Fibroblast of the aortic adventitia (primary cell): ENCODE measurements at regions not wholly inside any gene's neighbourhood (a gene's known extent, or its start where the extent isn't known, plus 50 kb on each side); places are given as distances from the start of the nearest gene placed in this dataset.

Experiments
- DNase-seq: peaks from one replicate; pipeline ENCODE4 v3.0.0-alpha.2; 2010; ENCODE audit warnings: low read depth
- H3K4me3 ChIP-seq: 2 replicates; pipeline ENCODE4 v1.5.1; 2011; ENCODE audit warnings: low read depth, mild to moderate bottlenecking, control low read depth, low read length, moderate library complexity
- TF ChIP-seq, protein P1 (sequence below): IDR thresholded peaks from 2 replicates; pipeline ENCODE4 v1.5.1; 2011; ENCODE audit warnings: mild to moderate bottlenecking, low read length, control low read depth, inconsistent platforms; ENCODE audit not compliant: insufficient read depth

DNA sequence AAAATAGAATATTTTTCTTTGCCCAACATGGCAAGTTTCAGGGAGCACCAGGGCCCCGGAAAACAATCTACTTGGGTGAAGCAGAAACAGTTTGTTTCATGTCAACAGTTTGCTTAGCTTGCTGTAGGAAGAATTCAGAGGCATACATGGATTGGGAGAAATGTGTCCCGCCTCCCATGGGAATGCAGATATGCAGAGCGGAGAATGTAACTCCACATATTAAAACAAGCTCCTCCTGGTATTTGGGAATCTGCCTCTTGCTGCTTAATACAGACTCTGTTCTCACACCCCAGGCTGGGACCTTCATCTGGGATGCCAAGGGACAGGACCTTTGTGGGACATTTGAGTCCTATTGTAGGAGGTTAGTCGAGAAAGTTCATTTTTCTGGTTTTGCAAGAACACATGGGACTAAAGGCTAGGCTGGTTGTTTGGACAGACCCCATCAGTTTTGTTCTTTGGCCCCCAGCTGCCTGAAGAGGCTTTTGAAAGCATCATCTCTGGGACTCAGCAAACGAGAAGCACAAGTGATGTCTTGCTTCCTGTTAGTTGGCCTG is 220.5 kb upstream of the ADRA1B start:
- H3K4me3 ChIP-seq, result no peak overlapping the region
- TF ChIP-seq, protein P1, sequence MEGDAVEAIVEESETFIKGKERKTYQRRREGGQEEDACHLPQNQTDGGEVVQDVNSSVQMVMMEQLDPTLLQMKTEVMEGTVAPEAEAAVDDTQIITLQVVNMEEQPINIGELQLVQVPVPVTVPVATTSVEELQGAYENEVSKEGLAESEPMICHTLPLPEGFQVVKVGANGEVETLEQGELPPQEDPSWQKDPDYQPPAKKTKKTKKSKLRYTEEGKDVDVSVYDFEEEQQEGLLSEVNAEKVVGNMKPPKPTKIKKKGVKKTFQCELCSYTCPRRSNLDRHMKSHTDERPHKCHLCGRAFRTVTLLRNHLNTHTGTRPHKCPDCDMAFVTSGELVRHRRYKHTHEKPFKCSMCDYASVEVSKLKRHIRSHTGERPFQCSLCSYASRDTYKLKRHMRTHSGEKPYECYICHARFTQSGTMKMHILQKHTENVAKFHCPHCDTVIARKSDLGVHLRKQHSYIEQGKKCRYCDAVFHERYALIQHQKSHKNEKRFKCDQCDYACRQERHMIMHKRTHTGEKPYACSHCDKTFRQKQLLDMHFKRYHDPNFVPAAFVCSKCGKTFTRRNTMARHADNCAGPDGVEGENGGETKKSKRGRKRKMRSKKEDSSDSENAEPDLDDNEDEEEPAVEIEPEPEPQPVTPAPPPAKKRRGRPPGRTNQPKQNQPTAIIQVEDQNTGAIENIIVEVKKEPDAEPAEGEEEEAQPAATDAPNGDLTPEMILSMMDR, result no peak
- no peak for DNase-seq

DNA sequence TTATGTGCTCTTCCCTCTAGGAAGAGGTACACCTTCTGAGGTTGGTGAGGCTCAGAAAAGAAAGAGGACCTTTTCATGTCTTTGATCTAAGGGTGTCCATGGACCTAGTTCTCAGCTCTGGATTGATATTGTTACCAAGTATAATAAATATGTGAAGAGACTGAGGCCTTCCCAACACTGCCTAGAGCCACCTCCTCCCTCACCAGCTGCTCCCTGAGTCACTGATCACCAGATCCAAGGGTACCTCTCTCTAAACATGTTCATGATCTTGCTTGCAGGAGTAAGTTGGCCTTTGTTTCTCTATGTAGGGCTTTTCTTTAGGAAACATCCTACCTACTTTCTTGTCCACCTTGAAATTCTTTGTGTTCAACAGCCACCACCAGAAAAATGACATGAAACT is 218.8 kb upstream of the ADRA1B start:
- TF ChIP-seq, protein P1, result no peak
- no peak for DNase-seq

DNA sequence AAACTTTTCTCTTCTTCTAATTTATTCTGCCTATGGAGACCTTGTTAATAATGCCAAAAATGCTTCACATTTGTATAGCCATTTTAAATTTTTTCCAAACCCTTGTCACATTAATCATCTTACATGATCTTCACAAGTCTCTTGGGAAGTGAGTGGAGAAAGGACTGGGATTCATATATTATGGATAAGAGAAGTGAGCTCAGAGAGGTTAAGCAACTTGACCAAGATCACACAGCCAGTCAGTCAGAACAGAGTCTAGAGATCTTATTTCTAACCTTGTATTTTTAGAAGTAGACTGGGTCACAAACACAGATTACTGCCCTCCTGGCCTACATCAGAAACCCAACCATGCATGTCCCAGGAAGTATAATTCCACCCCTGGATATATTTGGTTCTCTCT is 218.0 kb upstream of the ADRA1B start:
- TF ChIP-seq, protein P1, result no peak
- no peak for DNase-seq
- H3K4me3 ChIP-seq, result no peak overlapping the region

More for the DNA sequence above, 218.8 kb upstream of the ADRA1B start:
- no peak overlapping the region for H3K4me3 ChIP-seq

DNA sequence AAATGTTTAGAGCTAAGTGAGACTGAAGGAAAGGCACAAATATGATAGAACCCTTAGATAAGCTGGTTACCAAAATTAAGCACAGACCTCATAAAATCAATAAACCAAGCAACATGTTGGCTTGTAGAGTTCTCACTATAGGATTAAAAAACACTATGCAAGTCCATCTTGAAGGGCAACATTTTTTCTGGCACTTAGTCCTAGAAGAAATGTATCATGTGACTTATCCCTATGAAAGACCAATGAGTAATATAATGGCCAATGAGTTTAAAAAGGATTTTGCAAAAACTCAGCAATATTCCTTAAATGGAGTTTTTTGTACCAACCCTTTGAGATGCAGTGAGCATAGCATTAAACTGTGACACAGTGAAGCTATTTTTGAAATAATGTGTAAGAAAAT is 216.3 kb upstream of the ADRA1B start:
- DNase-seq, result no peak
- TF ChIP-seq, protein P1, result no peak
- no peak overlapping the region for H3K4me3 ChIP-seq

DNA sequence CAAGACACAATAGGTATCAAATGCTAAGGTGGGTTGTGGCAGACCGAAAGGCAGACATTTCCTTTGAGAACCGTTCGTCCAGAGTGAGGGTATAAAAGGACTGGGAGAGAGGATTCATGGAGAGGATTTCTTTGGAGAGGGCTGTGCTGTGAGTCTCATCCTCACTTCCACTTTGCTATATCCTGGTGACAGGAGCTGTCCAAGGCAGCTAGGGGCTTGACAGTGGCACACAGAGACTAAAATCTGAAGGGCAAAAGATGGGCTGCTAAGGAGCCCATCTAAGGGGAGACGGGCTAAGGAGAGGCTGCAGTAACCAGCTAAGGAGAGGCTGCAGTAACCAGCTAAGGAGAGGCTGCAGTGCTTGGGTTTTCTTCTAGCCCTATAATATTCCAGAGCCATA is 214.0 kb upstream of the ADRA1B start:
- TF ChIP-seq, protein P1, result no peak

DNA sequence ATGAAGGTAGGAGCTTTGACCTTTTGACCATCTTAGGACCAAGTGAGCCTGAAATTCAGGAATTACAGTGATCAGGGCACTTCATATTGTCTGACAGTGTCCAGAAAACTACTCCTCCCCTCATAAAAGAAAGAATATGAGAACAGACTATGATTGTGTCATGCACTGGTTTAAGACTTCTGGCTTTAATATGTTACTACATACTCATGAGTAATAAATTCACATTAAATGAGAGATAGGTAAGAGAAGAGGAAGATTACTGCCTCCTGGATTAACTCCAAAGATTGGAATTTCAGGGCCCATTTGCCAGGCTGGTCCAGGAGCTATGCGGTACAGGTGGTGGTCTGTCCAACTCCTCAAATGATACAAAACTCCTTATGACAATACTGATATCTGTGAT is 213.5 kb upstream of the ADRA1B start:
- no peak for DNase-seq
- TF ChIP-seq, protein P1, result no peak
- no peak overlapping the region for H3K4me3 ChIP-seq

More for the DNA sequence above, 214.0 kb upstream of the ADRA1B start:
- no peak overlapping the region for H3K4me3 ChIP-seq
- DNase-seq, result no peak

DNA sequence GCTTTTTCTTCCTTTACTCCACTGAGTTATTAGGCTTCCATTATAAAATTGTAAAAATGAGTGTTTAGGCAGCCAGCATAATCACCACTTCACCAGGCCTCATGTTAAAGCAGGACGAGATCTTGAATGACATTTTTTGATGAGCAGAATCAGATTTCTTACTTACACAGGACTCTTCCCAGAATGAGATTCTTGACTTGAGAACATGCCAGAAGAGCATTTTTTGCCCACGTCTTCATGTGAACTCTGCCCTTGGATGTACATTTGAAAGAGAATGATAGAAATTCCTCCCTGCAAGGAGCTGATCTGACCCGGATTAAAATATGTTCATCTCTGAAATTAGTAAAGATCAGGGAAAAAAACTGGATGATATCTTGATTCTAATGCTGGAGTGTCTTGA is 212.1 kb upstream of the ADRA1B start:
- TF ChIP-seq, protein P1, result no peak
- H3K4me3 ChIP-seq, result no peak overlapping the region
- DNase-seq, result no peak
